Neuron (in vitro differentiated cells): ENCODE measurements at regions not wholly inside any gene's neighbourhood (a gene's known extent, or its start where the extent isn't known, plus 50 kb on each side); places are given as distances from the start of the nearest gene placed in this dataset.
"Not testable (repeated sequence)": the region's sequence is repeated elsewhere in the genome, so short reads cannot be mapped to it uniquely, and the experiment has no call there.

Source experiments
- H2AFZ ChIP-seq: one replicate; pipeline ENCODE4 v1.6.1; 2013; ENCODE audit warnings: low read depth, mild to moderate bottlenecking, inconsistent platforms, low read length, moderate library complexity
- H3K27me3 ChIP-seq: one replicate; pipeline ENCODE4 v1.6.1; 2013; ENCODE audit warnings: low read length; ENCODE audit not compliant: insufficient read depth
- H3K36me3 ChIP-seq: one replicate; pipeline ENCODE4 v1.6.1; 2013; ENCODE audit warnings: low read length; ENCODE audit not compliant: insufficient read depth
- H3K4me1 ChIP-seq: one replicate; pipeline ENCODE4 v1.6.1; 2013; ENCODE audit warnings: low read length; ENCODE audit not compliant: insufficient read depth
- H3K4me3 ChIP-seq: 2 replicates; pipeline ENCODE4 v1.5.1; 2013; ENCODE audit warnings: mild to moderate bottlenecking, low read length, moderate library complexity
- H3K9me3 ChIP-seq: one replicate; pipeline ENCODE4 v1.6.1; 2013; ENCODE audit warnings: low read length

- Histone ChIP-seq H3K4me3 (no peak overlapping the region), H2AFZ (no peak overlapping the region), H3K27me3 (no peaks in the 10 kb centered on the region), H3K36me3 (no peaks in the 10 kb centered on the region), H3K9me3 (no peaks in the 10 kb centered on the region), H3K4me1 (no peaks in the 10 kb centered on the region)
Observed at GRCh38 chr5:117138523-117138922, 563.9 kb upstream of the SEMA6A start.

GRCh38 chr5:117135851-117136250 lies 561.2 kb upstream of the SEMA6A start:
- no peaks in the 10 kb centered on the region for H3K9me3 ChIP-seq
- H2AFZ ChIP-seq, result no peak overlapping the region
- H3K4me3 ChIP-seq, result no peak overlapping the region

GRCh38 chr5:117133198-117133597 lies 558.6 kb upstream of the SEMA6A start:
- Histone ChIP-seq H3K36me3 (no peaks in the 10 kb centered on the region), H3K27me3 (no peaks in the 10 kb centered on the region), H3K4me3 (no peak overlapping the region), H3K9me3 (no peaks in the 10 kb centered on the region), H2AFZ (no peak overlapping the region), H3K4me1 (peaks cover 3% of the 10 kb centered on the region)

More at GRCh38 chr5:117135851-117136250, 561.2 kb upstream of the SEMA6A start:
- peaks cover 3% of the 10 kb centered on the region for H3K4me1 ChIP-seq
- H3K27me3 ChIP-seq, result no peaks in the 10 kb centered on the region
- H3K36me3 ChIP-seq, result no peaks in the 10 kb centered on the region

GRCh38 chr5:117131876-117132275 lies 557.3 kb upstream of the SEMA6A start:
- Histone ChIP-seq H3K9me3 (peaks cover 3% of the 10 kb centered on the region), H2AFZ (no peak overlapping the region), H3K4me3 (no peak overlapping the region), H3K4me1 (peaks cover 3% of the 10 kb centered on the region), H3K36me3 (no peaks in the 10 kb centered on the region), H3K27me3 (no peaks in the 10 kb centered on the region)

- no peaks in the 10 kb centered on the region for H3K27me3 ChIP-seq
- H3K36me3 ChIP-seq, result no peaks in the 10 kb centered on the region
- peaks cover 3% of the 10 kb centered on the region for H3K4me1 ChIP-seq
- peaks cover 4% of the 10 kb centered on the region for H3K9me3 ChIP-seq
- no peak overlapping the region for H3K4me3 ChIP-seq
- H2AFZ ChIP-seq, result no peak overlapping the region
Observed at GRCh38 chr5:117131048-117131679, 556.5 kb upstream of the SEMA6A start.

GRCh38 chr5:117118499-117118898 lies 543.9 kb upstream of the SEMA6A start:
- Histone ChIP-seq H3K36me3 (no peaks in the 10 kb centered on the region), H3K4me1 (no peaks in the 10 kb centered on the region), H3K4me3 (no peak overlapping the region), H3K9me3 (peaks cover 2% of the 10 kb centered on the region), H3K27me3 (no peaks in the 10 kb centered on the region), H2AFZ (no peak overlapping the region)

GRCh38 chr5:117117314-117117713 lies 542.7 kb upstream of the SEMA6A start:
- H3K4me1 ChIP-seq, H3K36me3 ChIP-seq, H2AFZ ChIP-seq, H3K4me3 ChIP-seq, H3K9me3 ChIP-seq, H3K27me3 ChIP-seq: not testable (repeated sequence)

- Histone ChIP-seq H2AFZ (no peak overlapping the region), H3K9me3 (no peaks in the 10 kb centered on the region), H3K36me3 (no peaks in the 10 kb centered on the region), H3K4me1 (peaks cover 2% of the 10 kb centered on the region), H3K27me3 (no peaks in the 10 kb centered on the region), H3K4me3 (no peak overlapping the region)
Observed at GRCh38 chr5:117110548-117110947, 535.9 kb upstream of the SEMA6A start.

GRCh38 chr5:117107859-117108258 lies 533.2 kb upstream of the SEMA6A start:
- peaks cover 28% of the 10 kb centered on the region for H3K4me1 ChIP-seq

GRCh38 chr5:117103703-117104102 lies 529.1 kb upstream of the SEMA6A start:
- H2AFZ ChIP-seq, result peak overlapping the region; percentile 6
- H3K27me3 ChIP-seq, result no peaks in the 10 kb centered on the region
- H3K9me3 ChIP-seq, result no peaks in the 10 kb centered on the region
- H3K4me1 ChIP-seq, result peaks cover 38% of the 10 kb centered on the region
- peak overlapping the region; percentile 28 for H3K4me3 ChIP-seq
- H3K36me3 ChIP-seq, result no peaks in the 10 kb centered on the region

More at GRCh38 chr5:117107859-117108258, 533.2 kb upstream of the SEMA6A start:
- H3K27me3 ChIP-seq, result no peaks in the 10 kb centered on the region
- H2AFZ ChIP-seq, result no peak overlapping the region
- H3K9me3 ChIP-seq, result no peaks in the 10 kb centered on the region
- no peaks in the 10 kb centered on the region for H3K36me3 ChIP-seq
- no peak overlapping the region for H3K4me3 ChIP-seq

- no peak overlapping the region for H3K4me3 ChIP-seq
- no peaks in the 10 kb centered on the region for H3K27me3 ChIP-seq
- H2AFZ ChIP-seq, result no peak overlapping the region
- no peaks in the 10 kb centered on the region for H3K9me3 ChIP-seq
- H3K36me3 ChIP-seq, result no peaks in the 10 kb centered on the region
- peaks cover 38% of the 10 kb centered on the region for H3K4me1 ChIP-seq
Observed at GRCh38 chr5:117102591-117102990, 528.0 kb upstream of the SEMA6A start.

- H3K27me3 ChIP-seq, result no peaks in the 10 kb centered on the region
- no peak overlapping the region for H2AFZ ChIP-seq
- H3K4me3 ChIP-seq, result no peak overlapping the region
- no peaks in the 10 kb centered on the region for H3K9me3 ChIP-seq
- H3K36me3 ChIP-seq, result no peaks in the 10 kb centered on the region
- peaks cover 53% of the 10 kb centered on the region for H3K4me1 ChIP-seq
Observed at GRCh38 chr5:117100176-117100575, 525.6 kb upstream of the SEMA6A start.

GRCh38 chr5:117098094-117098493 lies 523.5 kb upstream of the SEMA6A start:
- no peaks in the 10 kb centered on the region for H3K9me3 ChIP-seq
- H3K4me1 ChIP-seq, result peaks cover 35% of the 10 kb centered on the region
- H3K4me3 ChIP-seq, result no peak overlapping the region
- no peak overlapping the region for H2AFZ ChIP-seq
- H3K27me3 ChIP-seq, result no peaks in the 10 kb centered on the region
- no peaks in the 10 kb centered on the region for H3K36me3 ChIP-seq
